ENCODE measurements at regions not wholly inside any gene's neighbourhood (a gene's known extent, or its start where the extent isn't known, plus 50 kb on each side); places are given as distances from the start of the nearest gene placed in this dataset.
"Not testable (repeated sequence)": the region's sequence is repeated elsewhere in the genome, so short reads cannot be mapped to it uniquely, and the experiment has no call there.

DNA sequence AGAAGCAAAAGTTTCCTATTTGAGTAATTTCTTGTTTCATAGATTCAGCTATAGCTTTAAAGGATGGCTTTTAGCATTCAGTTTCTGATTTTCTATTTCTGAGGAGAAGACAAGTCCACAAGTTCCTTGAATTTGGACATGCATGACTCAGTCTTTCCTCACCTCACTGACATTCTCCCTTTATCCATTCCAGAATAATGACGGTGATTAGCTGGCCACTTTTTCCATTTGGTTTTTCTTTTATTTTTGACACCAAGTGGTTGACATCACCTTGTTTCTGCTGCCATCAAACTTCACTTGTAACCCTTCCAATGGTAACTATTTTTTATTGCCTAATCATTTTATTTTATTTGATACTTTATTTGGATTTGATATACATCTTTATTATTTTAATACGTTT, 404.4 kb upstream of the KCNMB2 start:
- DNase-seq (ENCODE audit: low read depth), result no peak
- H3K4me3 ChIP-seq (ENCODE audit: low read depth, low read length), result no peak overlapping the region
- TF ChIP-seq, protein P1, sequence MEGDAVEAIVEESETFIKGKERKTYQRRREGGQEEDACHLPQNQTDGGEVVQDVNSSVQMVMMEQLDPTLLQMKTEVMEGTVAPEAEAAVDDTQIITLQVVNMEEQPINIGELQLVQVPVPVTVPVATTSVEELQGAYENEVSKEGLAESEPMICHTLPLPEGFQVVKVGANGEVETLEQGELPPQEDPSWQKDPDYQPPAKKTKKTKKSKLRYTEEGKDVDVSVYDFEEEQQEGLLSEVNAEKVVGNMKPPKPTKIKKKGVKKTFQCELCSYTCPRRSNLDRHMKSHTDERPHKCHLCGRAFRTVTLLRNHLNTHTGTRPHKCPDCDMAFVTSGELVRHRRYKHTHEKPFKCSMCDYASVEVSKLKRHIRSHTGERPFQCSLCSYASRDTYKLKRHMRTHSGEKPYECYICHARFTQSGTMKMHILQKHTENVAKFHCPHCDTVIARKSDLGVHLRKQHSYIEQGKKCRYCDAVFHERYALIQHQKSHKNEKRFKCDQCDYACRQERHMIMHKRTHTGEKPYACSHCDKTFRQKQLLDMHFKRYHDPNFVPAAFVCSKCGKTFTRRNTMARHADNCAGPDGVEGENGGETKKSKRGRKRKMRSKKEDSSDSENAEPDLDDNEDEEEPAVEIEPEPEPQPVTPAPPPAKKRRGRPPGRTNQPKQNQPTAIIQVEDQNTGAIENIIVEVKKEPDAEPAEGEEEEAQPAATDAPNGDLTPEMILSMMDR (IDR thresholded peaks at IDR 0.05; ENCODE audit: insufficient read depth, low read depth, low read length), result no peak

DNA sequence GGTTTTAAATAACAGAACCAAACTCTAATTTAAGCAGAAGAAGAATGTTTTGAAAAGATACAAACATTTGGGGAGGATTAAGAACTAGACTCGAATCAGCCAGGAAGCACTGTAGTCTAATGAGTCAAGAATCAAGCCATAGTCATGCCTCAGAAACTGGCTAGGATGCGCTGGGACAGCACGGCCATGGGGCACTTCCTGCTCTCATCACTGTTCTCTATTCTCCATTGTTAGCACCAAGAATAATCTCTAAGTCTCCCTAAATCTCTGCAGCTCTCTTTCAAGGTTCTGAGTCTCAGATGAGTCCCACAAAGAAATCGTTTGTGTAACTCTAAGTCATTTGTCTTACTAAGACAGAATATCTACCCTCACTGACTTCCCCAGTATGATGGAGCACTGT, 399.0 kb upstream of the KCNMB2 start:
- no peak overlapping the region for H3K4me3 ChIP-seq (ENCODE audit: low read depth, low read length)

DNA sequence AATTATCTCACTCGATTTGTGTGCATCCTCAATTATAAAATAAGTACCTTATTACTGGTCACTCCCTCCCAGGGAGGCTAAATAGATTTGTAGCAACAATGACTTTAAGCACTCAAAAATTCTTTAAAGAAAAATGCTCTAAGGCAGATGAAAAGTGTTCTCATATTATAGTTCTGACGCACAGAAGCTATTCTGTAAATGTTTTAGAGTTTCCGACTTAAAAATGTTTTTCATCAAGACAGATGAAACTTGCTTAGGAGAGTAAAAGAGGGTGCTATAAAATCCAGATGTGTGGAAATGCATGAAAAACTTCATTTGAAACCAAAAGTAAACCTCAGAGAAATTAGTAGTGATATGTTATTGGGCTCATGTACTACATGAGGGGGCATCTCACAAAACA, 398.4 kb upstream of the KCNMB2 start:
- TF ChIP-seq, protein P1 (IDR thresholded peaks at IDR 0.05; ENCODE audit: insufficient read depth, low read depth, low read length), result no peak
- DNase-seq (ENCODE audit: low read depth), result peak; percentile 72
- no peak overlapping the region for H3K4me3 ChIP-seq (ENCODE audit: low read depth, low read length)

More for the DNA sequence above, 399.0 kb upstream of the KCNMB2 start:
- no peak for DNase-seq (ENCODE audit: low read depth)
- TF ChIP-seq, protein P1 (IDR thresholded peaks at IDR 0.05; ENCODE audit: insufficient read depth, low read depth, low read length), result no peak

DNA sequence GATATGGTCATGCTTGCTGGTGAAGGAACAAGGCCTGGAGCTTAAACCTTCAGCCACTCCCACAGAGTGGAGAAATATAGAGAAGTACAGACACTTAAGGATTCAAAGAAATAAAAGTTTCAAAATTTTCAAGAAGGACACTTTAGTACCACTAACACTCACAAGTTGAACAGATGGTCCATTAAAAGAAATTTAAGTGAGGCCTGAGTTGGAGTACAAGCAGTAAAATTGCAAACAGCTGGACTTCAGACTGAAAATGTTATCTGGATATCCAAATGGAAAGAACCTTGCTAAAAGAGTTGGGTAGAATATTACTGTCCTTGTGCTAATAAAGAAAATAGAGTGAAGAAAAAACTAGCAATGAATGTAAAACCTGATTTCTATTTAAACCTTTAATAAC, 397.1 kb upstream of the KCNMB2 start:
- DNase-seq (ENCODE audit: low read depth), result peak; percentile 19
- no peak overlapping the region for H3K4me3 ChIP-seq (ENCODE audit: low read depth, low read length)
- TF ChIP-seq, protein P1 (IDR thresholded peaks at IDR 0.05; ENCODE audit: insufficient read depth, low read depth, low read length), result no peak

DNA sequence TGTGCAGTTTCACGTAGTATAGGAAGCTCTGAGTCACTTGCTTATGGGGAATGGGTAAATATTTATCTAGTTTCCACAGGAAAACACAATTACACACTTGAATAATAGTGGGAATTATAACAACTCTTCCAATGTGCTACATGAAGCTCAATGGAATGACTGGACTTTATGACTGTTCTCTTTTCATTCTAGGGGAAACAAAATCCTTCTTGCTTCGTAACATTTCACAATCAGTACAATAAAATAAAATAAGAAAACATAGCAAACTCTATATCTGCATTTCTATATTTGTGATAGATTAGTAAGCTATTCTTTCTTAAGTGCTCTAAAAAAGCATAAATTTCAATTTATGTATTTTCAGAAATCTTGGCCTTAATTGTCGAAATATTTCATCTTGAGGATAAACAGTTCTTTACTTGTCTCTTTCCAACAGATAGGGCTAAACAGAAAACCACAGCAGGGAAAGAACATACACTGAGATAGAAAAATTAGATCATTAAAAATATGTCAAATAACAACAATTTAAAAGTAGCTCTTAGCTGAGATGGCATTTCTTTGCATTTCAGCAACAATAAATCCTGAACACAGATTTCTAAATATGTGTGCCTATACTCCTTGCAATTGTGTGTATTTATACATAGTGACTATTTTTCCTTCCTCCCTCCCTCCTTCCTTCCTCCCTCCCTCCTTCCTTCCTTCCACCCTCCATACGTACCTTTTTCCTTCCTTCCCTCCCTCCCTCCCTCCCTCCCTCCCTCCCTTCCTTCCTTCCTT, 395.5 kb upstream of the KCNMB2 start:
- peak; percentile 90 for DNase-seq (ENCODE audit: low read depth)
- TF ChIP-seq, protein P1 (IDR thresholded peaks at IDR 0.05; ENCODE audit: insufficient read depth, low read depth, low read length), result no peak
- H3K4me3 ChIP-seq (ENCODE audit: low read depth, low read length), result no peak overlapping the region

DNA sequence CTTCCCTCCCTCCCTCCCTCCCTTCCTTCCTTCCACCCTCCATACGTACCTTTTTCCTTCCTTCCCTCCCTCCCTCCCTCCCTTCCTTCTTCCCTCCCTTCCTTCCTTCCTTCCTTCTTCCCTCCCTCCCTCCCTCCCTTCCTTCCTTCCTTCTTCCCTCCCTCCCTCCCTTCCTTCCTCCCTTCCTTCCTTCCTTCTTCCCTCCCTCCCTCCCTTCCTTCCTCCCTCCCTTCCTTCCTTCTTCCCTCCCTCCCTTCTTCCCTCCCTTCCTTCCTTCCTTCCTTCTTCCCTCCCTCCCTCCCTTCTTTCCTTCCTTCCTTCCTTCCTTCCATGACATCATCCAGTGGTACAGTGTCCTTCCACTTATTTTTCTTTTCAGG, 394.9 kb upstream of the KCNMB2 start:
- not testable (repeated sequence) for H3K4me3 ChIP-seq (ENCODE audit: low read depth, low read length); DNase-seq (ENCODE audit: low read depth)

DNA sequence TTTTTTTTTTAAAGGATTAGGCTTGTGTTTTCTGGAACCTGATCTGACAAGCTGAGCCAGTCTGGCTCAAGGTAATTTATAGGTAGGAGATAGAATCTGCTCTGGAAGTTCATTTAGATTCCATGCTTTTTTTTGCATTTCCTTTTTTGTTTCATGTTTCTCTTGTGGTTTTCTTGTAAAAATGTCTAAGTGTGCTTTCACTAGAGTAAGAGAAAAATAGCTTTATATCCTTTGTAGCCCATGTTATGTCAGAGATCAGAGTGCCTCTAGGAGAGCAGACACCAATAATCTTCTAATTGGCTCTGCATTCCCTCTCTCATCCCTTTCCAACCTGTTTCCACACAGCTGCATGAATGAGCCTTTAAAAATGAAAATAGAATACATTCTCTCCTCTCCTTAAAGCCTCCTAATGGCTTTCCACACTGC, 389.8 kb upstream of the KCNMB2 start:
- peak; percentile 77 for DNase-seq (ENCODE audit: low read depth)
- TF ChIP-seq, protein P1 (IDR thresholded peaks at IDR 0.05; ENCODE audit: insufficient read depth, low read depth, low read length), result no peak
- H3K4me3 ChIP-seq (ENCODE audit: low read depth, low read length), result no peak overlapping the region
